ENCODE measurements at regions not wholly inside any gene's neighbourhood (a gene's known extent, or its start where the extent isn't known, plus 50 kb on each side); places are given as distances from the start of the nearest gene placed in this dataset.

GRCh38 chr4:155450676-155451075 is 73.9 kb upstream of the MAP9 start:
- TF ChIP-seq YY1 (IDR thresholded peaks at IDR 0.05; ENCODE audit: low read depth, low read length) (no peak), EZH2 (IDR thresholded peaks at IDR 0.05; ENCODE audit: low read depth, low read length, severe bottlenecking) (no peak), NRF1 (IDR thresholded peaks at IDR 0.05; ENCODE audit: low read depth, low read length) (no peak), TAF1 (IDR thresholded peaks at IDR 0.05; ENCODE audit: low read depth, low read length) (no peak), POLR2A (IDR thresholded peaks at IDR 0.05; ENCODE audit: control extremely low read depth in 1 of 2, low read depth in 2 of 2, low read length in 2 of 2) (no peak), CTCF (IDR thresholded peaks at IDR 0.05; ENCODE audit: control extremely low read depth in 1 of 3, insufficient read depth in 1 of 3, low read depth in 1 of 3, low read length in 3 of 3) (no peak), SUZ12 (IDR thresholded peaks at IDR 0.05; ENCODE audit: low read length) (no peak)

All from H1 (cell line).